ENCODE measurements at regions not wholly inside any gene's neighbourhood (a gene's known extent, or its start where the extent isn't known, plus 50 kb on each side); places are given as distances from the start of the nearest gene placed in this dataset.
"Not testable (repeated sequence)": the region's sequence is repeated elsewhere in the genome, so short reads cannot be mapped to it uniquely, and the experiment has no call there.

DNA sequence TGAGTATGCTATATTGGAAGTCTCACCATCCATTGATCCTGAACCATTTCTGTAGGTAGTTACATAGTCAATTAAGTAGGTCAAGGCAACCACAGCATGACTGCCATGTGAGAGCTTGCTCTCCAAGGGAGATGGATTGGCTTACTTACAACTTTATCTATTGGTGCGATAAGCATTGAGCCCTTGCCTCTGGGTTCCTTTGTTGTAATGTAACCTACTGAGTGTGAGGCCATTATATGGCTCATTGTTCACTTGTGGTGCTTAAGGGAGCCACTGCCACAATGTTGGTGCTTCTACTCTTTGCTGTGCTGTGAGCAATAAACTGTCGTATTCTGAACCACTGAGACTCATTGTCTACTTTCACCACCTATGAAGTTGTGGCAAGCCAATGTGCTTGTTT is 510.6 kb upstream of the ITGA1 start:
- WGBS: 77% methylated on average over 2 of the region's 2 CpGs

DNA sequence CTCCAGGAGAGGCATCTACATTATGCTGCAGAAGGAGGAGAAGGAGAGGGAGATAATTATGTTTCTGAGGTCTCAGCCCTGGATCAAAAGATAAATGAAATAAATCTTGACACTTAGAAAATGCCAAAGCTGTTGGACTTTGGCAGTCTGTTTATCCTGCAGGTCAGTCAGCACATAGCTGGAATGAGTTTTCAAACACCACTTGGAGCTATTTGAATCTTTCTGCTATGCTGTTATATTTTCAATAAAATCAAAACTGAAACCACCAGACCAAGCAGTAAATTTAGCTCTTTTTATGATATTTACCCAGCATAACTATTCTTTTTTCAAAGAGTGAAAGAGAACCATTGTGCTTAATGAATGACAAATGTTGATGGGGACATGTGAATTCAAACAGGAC is 505.1 kb upstream of the ITGA1 start:
- intact Hi-C loops (cut with DNase I): no loop called here
- TF ChIP-seq, protein P1, sequence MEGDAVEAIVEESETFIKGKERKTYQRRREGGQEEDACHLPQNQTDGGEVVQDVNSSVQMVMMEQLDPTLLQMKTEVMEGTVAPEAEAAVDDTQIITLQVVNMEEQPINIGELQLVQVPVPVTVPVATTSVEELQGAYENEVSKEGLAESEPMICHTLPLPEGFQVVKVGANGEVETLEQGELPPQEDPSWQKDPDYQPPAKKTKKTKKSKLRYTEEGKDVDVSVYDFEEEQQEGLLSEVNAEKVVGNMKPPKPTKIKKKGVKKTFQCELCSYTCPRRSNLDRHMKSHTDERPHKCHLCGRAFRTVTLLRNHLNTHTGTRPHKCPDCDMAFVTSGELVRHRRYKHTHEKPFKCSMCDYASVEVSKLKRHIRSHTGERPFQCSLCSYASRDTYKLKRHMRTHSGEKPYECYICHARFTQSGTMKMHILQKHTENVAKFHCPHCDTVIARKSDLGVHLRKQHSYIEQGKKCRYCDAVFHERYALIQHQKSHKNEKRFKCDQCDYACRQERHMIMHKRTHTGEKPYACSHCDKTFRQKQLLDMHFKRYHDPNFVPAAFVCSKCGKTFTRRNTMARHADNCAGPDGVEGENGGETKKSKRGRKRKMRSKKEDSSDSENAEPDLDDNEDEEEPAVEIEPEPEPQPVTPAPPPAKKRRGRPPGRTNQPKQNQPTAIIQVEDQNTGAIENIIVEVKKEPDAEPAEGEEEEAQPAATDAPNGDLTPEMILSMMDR (IDR thresholded peaks at IDR 0.05): no peak
- no peak for TF ChIP-seq POLR2AphosphoS5 (IDR thresholded peaks at IDR 0.05)
- no peak for TF ChIP-seq POLR2A (IDR thresholded peaks at IDR 0.05)
- no peaks in the 10 kb centered on the region for H3K27me3 ChIP-seq (replicated peaks; ENCODE audit: insufficient read depth)

More for the DNA sequence above, 510.6 kb upstream of the ITGA1 start:
- Histone ChIP-seq H3K27ac (no peak overlapping the region), H3K4me1 (replicated peaks) (no peaks in the 10 kb centered on the region), H3K4me3 (no peak overlapping the region), H3K36me3 (no peaks in the 10 kb centered on the region), H3K9me3 (no peaks in the 10 kb centered on the region), H3K27me3 (replicated peaks; ENCODE audit: insufficient read depth) (no peaks in the 10 kb centered on the region)
- no peak for DNase-seq (ENCODE audit: low spot score)
- intact Hi-C loops (cut with DNase I): no loop called here
- TF ChIP-seq, protein P1 (IDR thresholded peaks at IDR 0.05): no peak
- no peak for TF ChIP-seq POLR2AphosphoS5 (IDR thresholded peaks at IDR 0.05)
- no peak for TF ChIP-seq POLR2A (IDR thresholded peaks at IDR 0.05)

DNA sequence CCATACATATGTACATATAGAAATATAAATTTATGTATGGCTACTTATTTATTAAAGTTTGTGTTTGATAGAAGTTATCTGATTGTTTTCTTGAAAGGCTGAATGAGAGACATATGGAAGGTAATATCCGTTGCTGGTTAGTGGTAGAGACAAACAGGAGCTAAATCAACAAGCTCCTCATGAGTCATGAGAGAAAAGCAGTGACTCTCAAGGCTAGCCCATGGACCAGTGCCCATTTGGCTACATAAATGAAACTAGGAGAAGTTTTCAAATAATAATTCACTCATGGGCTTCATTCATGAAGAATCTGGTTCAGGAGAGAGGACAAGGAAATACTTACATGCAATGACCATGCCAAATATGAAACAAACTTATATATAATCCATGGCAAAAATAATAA is 504.5 kb upstream of the ITGA1 start:
- no peak for DNase-seq (ENCODE audit: low spot score)
- Histone ChIP-seq H3K27me3 (replicated peaks; ENCODE audit: insufficient read depth) (no peaks in the 10 kb centered on the region), H3K9me3 (no peaks in the 10 kb centered on the region), H3K4me1 (replicated peaks) (no peaks in the 10 kb centered on the region), H3K27ac (no peak overlapping the region), H3K36me3 (no peaks in the 10 kb centered on the region), H3K4me3 (no peak overlapping the region)
- intact Hi-C loops (cut with DNase I): no loop called here
- TF ChIP-seq POLR2A (IDR thresholded peaks at IDR 0.05) (no peak), POLR2AphosphoS5 (IDR thresholded peaks at IDR 0.05) (no peak)
- TF ChIP-seq, protein P1 (IDR thresholded peaks at IDR 0.05): no peak
- WGBS: 57% methylated on average over 1 of the region's 1 CpG

More for the DNA sequence above, 505.1 kb upstream of the ITGA1 start:
- Histone ChIP-seq H3K27ac (no peak overlapping the region), H3K36me3 (no peaks in the 10 kb centered on the region), H3K9me3 (no peaks in the 10 kb centered on the region), H3K4me1 (replicated peaks) (no peaks in the 10 kb centered on the region), H3K4me3 (no peak overlapping the region)
- DNase-seq (ENCODE audit: low spot score): no peak

DNA sequence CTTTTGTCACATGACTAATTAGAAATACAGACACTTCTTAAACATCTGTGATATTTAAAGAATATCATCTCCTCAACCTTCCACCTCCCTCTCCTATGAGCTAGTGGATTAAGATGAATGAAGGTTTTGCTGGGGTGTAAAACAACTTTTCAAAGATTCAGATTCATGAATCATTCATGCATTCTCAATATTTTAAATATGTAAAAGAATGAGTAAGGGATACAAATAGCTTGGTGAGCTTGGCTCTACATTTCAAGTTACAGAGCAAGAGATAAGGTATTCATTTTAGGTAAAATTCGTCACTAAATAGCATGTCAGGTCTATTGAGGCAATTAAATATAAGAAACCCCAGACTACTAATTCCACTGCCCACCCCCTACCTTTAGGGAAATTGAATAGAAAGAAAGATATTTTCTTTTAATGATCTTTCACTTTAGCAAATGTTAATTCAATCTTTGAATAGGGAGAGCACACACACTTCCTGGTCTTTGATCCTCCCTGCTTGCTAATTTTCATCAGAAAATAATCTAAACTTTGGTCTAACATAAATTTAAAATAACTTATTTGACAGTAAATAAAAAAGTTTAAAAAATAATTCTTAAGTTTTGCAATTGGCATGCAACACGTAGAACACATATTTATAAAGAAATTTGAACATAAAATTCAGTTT is 486.9 kb upstream of the ITGA1 start:
- DNase-seq (ENCODE audit: low spot score): no peak
- TF ChIP-seq POLR2AphosphoS5 (IDR thresholded peaks at IDR 0.05) (no peak), POLR2A (IDR thresholded peaks at IDR 0.05) (no peak)
- TF ChIP-seq, protein P1 (IDR thresholded peaks at IDR 0.05): no peak
- H3K9me3 ChIP-seq: no peaks in the 10 kb centered on the region
- no peaks in the 10 kb centered on the region for H3K27me3 ChIP-seq (replicated peaks; ENCODE audit: insufficient read depth)
- no peak overlapping the region for H3K4me3 ChIP-seq
- H3K36me3 ChIP-seq: no peaks in the 10 kb centered on the region
- WGBS: 74% methylated on average over 2 of the region's 2 CpGs
- H3K27ac ChIP-seq: no peak overlapping the region
- no peaks in the 10 kb centered on the region for H3K4me1 ChIP-seq (replicated peaks)
- intact Hi-C loops (cut with DNase I): no loop called here

DNA sequence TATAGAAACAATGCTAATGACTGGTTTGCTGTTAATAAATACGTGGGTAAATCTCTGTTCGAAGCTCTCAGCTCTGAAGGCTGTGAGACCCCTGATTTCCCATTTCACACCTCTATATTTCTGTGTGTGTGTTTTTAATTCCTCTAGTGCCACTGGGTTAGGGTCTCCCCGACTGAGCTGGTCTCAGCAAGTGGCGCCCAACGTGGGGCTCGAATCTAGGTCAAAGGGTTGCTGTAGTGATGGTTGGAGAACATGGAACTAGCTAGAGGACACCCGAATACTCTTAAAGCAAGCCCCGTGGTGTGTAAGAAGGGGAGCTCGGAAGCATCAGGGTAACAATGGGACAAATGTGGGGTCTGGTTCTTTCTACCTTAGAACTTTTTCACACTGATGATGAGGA is 482.9 kb upstream of the ITGA1 start:
- WGBS: 90% methylated on average over 9 of the region's 9 CpGs
- intact Hi-C loops (cut with DNase I); H3K27me3 ChIP-seq (replicated peaks; ENCODE audit: insufficient read depth); H3K36me3 ChIP-seq; H3K4me3 ChIP-seq; H3K27ac ChIP-seq; DNase-seq (ENCODE audit: low spot score); H3K4me1 ChIP-seq (replicated peaks); H3K9me3 ChIP-seq: not testable (repeated sequence)

All from prostate gland (tissue), 2 donors.